K562 (cell line): ENCODE measurements at regions not wholly inside any gene's neighbourhood (a gene's known extent, or its start where the extent isn't known, plus 50 kb on each side); places are given as distances from the start of the nearest gene placed in this dataset.

Experiments used
- ATAC-seq: fragments of 200-7000 bp; cut with Tn5 transposase; 3 replicates; pipeline ENCODE4 v1.9.1; 2020; ENCODE audit warnings: moderate library complexity
- BruUV-seq: library from RNA; stranded (reverse); fragments of 400-500 nt; replicated peaks from 2 replicates; lab custom pipeline; 2021; lab: Mats Ljungman, UMichigan
- CTCF ChIA-PET: fragments of 300-600 bp; formaldehyde crosslinking; extraction: SDS; loops from one replicate; lab custom pipeline; 2021; ENCODE audit warnings: low intra/inter-chr PET ratio; lab: Yijun Ruan, JAX
- POLR2A ChIA-PET: fragments of 300-600, 350-650 bp; sonication (Branson Sonifier 250); formaldehyde crosslinking; extraction: SDS; loops from one replicate; lab custom pipeline; 2021; ENCODE audit warnings: antibody characterized with exemption, inconsistent platforms; lab: Yijun Ruan, JAX
- DNase-seq, 4 experiments: peaks; one replicate each; pipeline versions ENCODE4 v3.0.0 to v3.0.0-alpha.2; 2011 to 2018; ENCODE audit warnings: low spot score in 3 of 4, mixed read lengths in 3 of 4; ENCODE audit errors: extremely low read depth in 1 of 4
- FAIRE-seq: peaks from 2 replicates; lab custom pipeline; 2011; peaks lifted over from hg19 to GRCh38; lab: Jason Lieb, UNC
- H2AFZ ChIP-seq: 2 replicates; pipeline ENCODE4 v1.6.0; 2011; ENCODE audit warnings: low read depth, low read length, control low read depth, inconsistent platforms
- H3K27ac ChIP-seq: fragments of 200-600 bp; 3 replicates; pipeline ENCODE4 v1.8.0; 2011; ENCODE audit warnings: low read depth, mild to moderate bottlenecking, control low read depth, inconsistent platforms, low read length, moderate library complexity, mixed read lengths; ENCODE audit errors: extremely low read depth
- H3K27me3 ChIP-seq, 2 experiments: fragments of 300-600 bp in 1 of 2; 2 replicates in 1 of 2; 3 replicates in 1 of 2; pipeline versions ENCODE4 v1.6.0 to v1.8.0; 2011; ENCODE audit warnings: inconsistent platforms in 2 of 2, low read length in 2 of 2, mild to moderate bottlenecking in 1 of 2, mixed read lengths in 1 of 2, moderate library complexity in 1 of 2; ENCODE audit not compliant: control insufficient read depth in 2 of 2, insufficient read depth in 2 of 2
- H3K36me3 ChIP-seq: fragments of 300-600 bp; 3 replicates; pipeline ENCODE4 v1.8.0; 2011; ENCODE audit warnings: mild to moderate bottlenecking, low read length, inconsistent platforms; ENCODE audit not compliant: control insufficient read depth, insufficient read depth
- H3K4me1 ChIP-seq, 2 experiments: fragments of 200-600 bp in 1 of 2; replicated peaks in 1 of 2; 2 replicates in 1 of 2; 3 replicates in 1 of 2; pipeline versions ENCODE4 v1.5.1 to v1.8.0; 2011; ENCODE audit warnings: inconsistent platforms in 2 of 2, low read length in 2 of 2, mild to moderate bottlenecking in 1 of 2, mixed read lengths in 1 of 2, moderate library complexity in 1 of 2; ENCODE audit not compliant: control insufficient read depth in 2 of 2, insufficient read depth in 2 of 2
- H3K4me2 ChIP-seq: 2 replicates; pipeline ENCODE4 v1.6.1; 2011; ENCODE audit warnings: low read length, control low read depth, inconsistent platforms, mixed read lengths; ENCODE audit not compliant: insufficient read depth
- H3K4me3 ChIP-seq: fragments of 200-600 bp; sonication (generic), shearing (Covaris generic); 2 replicates; pipeline ENCODE4 v1.5.1; 2016; ENCODE audit warnings: control low read depth, inconsistent platforms
- H3K79me2 ChIP-seq: fragments of 200-600 bp; 3 replicates; pipeline ENCODE4 v1.8.0; 2011; ENCODE audit warnings: low read length, inconsistent platforms; ENCODE audit not compliant: control insufficient read depth, insufficient read depth
- H3K9ac ChIP-seq, 2 experiments: 2 replicates each; pipeline versions ENCODE4 v1.6.0 to v1.6.1; 2011; ENCODE audit warnings: low read depth in 2 of 2, low read length in 2 of 2, control low read depth in 1 of 2, inconsistent platforms in 1 of 2, mild to moderate bottlenecking in 1 of 2, mixed read lengths in 1 of 2; ENCODE audit not compliant: insufficient read depth in 1 of 2
- H3K9me1 ChIP-seq: one replicate; pipeline ENCODE4 v1.6.0; 2011; ENCODE audit warnings: inconsistent platforms, mild to moderate bottlenecking, low read length, moderate library complexity; ENCODE audit not compliant: control insufficient read depth, insufficient read depth
- H3K9me3 ChIP-seq: replicated peaks from 2 replicates; pipeline ENCODE4 v1.5.1; 2011; ENCODE audit warnings: low read depth, low read length, inconsistent platforms; ENCODE audit not compliant: control insufficient read depth, insufficient read depth
- H4K20me1 ChIP-seq: replicated peaks from 2 replicates; pipeline ENCODE4 v1.6.1; 2011; ENCODE audit warnings: low read length, inconsistent platforms, mixed read lengths; ENCODE audit not compliant: control insufficient read depth, insufficient read depth
- CREB3 ChIP-seq: fragments of 450-650 bp; conservative IDR thresholded peaks from 2 replicates; pipeline ENCODE4 v1.6.1; 2016; ENCODE audit warnings: missing genetic modification characterization, low read depth, mild to moderate bottlenecking, missing compliant biosample characterization, moderate library complexity
- GTF2A2 ChIP-seq: IDR thresholded peaks from 2 replicates; pipeline ENCODE4 v1.6.1; 2016; ENCODE audit warnings: mild to moderate bottlenecking, missing genetic modification characterization, missing compliant biosample characterization
- JUND ChIP-seq, 2 experiments: IDR thresholded peaks; 2 replicates in 1 of 2; 3 replicates in 1 of 2; pipeline ENCODE4 v1.6.1; 2011; ENCODE audit warnings: borderline replicate concordance in 2 of 2, low read depth in 2 of 2, low read length in 2 of 2, improper control_type of control experiment in 1 of 2, missing biosample characterization in 1 of 2, missing genetic modification characterization in 1 of 2, missing genetic modification reagents in 1 of 2
- PTRF ChIP-seq: fragments of 450-650 bp; IDR thresholded peaks from 2 replicates; pipeline ENCODE4 v1.6.1; 2016; ENCODE audit warnings: mild to moderate bottlenecking, missing genetic modification characterization, missing compliant biosample characterization
- RBM39 ChIP-seq: fragments of 200-400 bp; formaldehyde crosslinking; optimal IDR thresholded peaks from 2 replicates; pipeline ENCODE3; 2018; ENCODE audit warnings: low read depth, low read length
- SMARCE1 ChIP-seq: fragments of 450-650 bp; IDR thresholded peaks from 2 replicates; pipeline ENCODE4 v1.7.1; 2016; ENCODE audit warnings: mild to moderate bottlenecking
- TSC22D4 ChIP-seq: fragments of 450-650 bp; IDR thresholded peaks from 2 replicates; pipeline ENCODE4 v1.6.1; 2016; ENCODE audit warnings: missing genetic modification characterization, missing biosample characterization, control low read depth
- ZNF146 ChIP-seq: IDR thresholded peaks from one replicate; pipeline ENCODE4 v1.6.1; 2018; ENCODE audit warnings: missing compliant biosample characterization; ENCODE audit not compliant: unreplicated experiment
- ZNF280A ChIP-seq: fragments of 450-650 bp; IDR thresholded peaks from 2 replicates; pipeline ENCODE4 v1.6.1; 2018; ENCODE audit warnings: mild to moderate bottlenecking, low read depth; ENCODE audit not compliant: partially characterized antibody
- ZNF778 ChIP-seq: fragments of 450-650 bp; formaldehyde crosslinking; IDR thresholded peaks from 2 replicates; pipeline ENCODE4 v1.4.0; 2020; ENCODE audit warnings: mild to moderate bottlenecking, moderate library complexity
- WGBS: fragments of 100-300 bp; shearing (Covaris generic); methylation state at CpG from one replicate; pipeline ENCODE4 v1.1.6; 2016; ENCODE audit warnings: low coverage, mixed read lengths; ENCODE audit not compliant: insufficient coverage; ENCODE audit errors: missing lambda C conversion rate; 5-methylcytosine and 5-hydroxymethylcytosine counted together
- in situ Hi-C: fragments of 300-500 bp; cut with MboI; formaldehyde crosslinking; loops from 4 replicates; pipeline ENCODE4 v1.15.0; 2018; ENCODE audit warnings: inconsistent platforms, mixed read lengths
- intact Hi-C: fragments of 100-400 bp; cut with micrococcal nuclease; formaldehyde crosslinking; loops from 2 replicates; pipeline ENCODE4 v1.14.2; 2022
- TF ChIP-seq, protein P1 (sequence below): fragments of 250-450 bp; sonication (Bioruptor Pico); IDR thresholded peaks from 2 replicates; pipeline ENCODE4 v1.8.0; 2021; ENCODE audit warnings: moderate library complexity, mild to moderate bottlenecking, inconsistent platforms
- TF ChIP-seq, protein P2 (sequence below): fragments of 250-450 bp; sonication (Bioruptor Pico); IDR thresholded peaks from 2 replicates; pipeline ENCODE4 v1.4.0; 2020; ENCODE audit warnings: mild to moderate bottlenecking, moderate library complexity
- TF ChIP-seq, protein P3 (sequence below): fragments of 200-800 bp; sonication (Bioruptor generic); IDR thresholded peaks from 2 replicates; pipeline ENCODE4 v1.6.1; 2017; ENCODE audit warnings: missing genetic modification characterization, missing compliant biosample characterization

- BruUV-seq: no TSS peak
- TF ChIP-seq SMARCE1 (no peak), ZNF778 (no peak), ZNF280A (no peak), GTF2A2 (no peak), ZNF146 (CRISPR knock-in tag) (no peak), TSC22D4 (no peak), CREB3 (tag) (no peak), JUND (IDR thresholded peaks at IDR 0.05; ENCODE audit: borderline replicate concordance, low read depth, low read length) (no peak), JUND (tag; IDR thresholded peaks at IDR 0.05; ENCODE audit: borderline replicate concordance, low read depth, low read length) (no peak), PTRF (tag) (no peak), RBM39 (no peak)
- TF ChIP-seq, protein P1, sequence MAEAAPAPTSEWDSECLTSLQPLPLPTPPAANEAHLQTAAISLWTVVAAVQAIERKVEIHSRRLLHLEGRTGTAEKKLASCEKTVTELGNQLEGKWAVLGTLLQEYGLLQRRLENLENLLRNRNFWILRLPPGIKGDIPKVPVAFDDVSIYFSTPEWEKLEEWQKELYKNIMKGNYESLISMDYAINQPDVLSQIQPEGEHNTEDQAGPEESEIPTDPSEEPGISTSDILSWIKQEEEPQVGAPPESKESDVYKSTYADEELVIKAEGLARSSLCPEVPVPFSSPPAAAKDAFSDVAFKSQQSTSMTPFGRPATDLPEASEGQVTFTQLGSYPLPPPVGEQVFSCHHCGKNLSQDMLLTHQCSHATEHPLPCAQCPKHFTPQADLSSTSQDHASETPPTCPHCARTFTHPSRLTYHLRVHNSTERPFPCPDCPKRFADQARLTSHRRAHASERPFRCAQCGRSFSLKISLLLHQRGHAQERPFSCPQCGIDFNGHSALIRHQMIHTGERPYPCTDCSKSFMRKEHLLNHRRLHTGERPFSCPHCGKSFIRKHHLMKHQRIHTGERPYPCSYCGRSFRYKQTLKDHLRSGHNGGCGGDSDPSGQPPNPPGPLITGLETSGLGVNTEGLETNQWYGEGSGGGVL (CRISPR knock-in tag): no peak
- TF ChIP-seq, protein P2, sequence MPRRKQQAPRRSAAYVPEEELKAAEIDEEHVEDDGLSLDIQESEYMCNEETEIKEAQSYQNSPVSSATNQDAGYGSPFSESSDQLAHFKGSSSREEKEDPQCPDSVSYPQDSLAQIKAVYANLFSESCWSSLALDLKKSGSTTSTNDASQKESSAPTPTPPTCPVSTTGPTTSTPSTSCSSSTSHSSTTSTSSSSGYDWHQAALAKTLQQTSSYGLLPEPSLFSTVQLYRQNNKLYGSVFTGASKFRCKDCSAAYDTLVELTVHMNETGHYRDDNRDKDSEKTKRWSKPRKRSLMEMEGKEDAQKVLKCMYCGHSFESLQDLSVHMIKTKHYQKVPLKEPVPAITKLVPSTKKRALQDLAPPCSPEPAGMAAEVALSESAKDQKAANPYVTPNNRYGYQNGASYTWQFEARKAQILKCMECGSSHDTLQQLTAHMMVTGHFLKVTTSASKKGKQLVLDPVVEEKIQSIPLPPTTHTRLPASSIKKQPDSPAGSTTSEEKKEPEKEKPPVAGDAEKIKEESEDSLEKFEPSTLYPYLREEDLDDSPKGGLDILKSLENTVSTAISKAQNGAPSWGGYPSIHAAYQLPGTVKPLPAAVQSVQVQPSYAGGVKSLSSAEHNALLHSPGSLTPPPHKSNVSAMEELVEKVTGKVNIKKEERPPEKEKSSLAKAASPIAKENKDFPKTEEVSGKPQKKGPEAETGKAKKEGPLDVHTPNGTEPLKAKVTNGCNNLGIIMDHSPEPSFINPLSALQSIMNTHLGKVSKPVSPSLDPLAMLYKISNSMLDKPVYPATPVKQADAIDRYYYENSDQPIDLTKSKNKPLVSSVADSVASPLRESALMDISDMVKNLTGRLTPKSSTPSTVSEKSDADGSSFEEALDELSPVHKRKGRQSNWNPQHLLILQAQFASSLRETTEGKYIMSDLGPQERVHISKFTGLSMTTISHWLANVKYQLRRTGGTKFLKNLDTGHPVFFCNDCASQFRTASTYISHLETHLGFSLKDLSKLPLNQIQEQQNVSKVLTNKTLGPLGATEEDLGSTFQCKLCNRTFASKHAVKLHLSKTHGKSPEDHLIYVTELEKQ: no peak
- TF ChIP-seq, protein P3, sequence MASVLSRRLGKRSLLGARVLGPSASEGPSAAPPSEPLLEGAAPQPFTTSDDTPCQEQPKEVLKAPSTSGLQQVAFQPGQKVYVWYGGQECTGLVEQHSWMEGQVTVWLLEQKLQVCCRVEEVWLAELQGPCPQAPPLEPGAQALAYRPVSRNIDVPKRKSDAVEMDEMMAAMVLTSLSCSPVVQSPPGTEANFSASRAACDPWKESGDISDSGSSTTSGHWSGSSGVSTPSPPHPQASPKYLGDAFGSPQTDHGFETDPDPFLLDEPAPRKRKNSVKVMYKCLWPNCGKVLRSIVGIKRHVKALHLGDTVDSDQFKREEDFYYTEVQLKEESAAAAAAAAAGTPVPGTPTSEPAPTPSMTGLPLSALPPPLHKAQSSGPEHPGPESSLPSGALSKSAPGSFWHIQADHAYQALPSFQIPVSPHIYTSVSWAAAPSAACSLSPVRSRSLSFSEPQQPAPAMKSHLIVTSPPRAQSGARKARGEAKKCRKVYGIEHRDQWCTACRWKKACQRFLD: no peak
Measured at GRCh38 chr22:27246558-27246957, 555.0 kb downstream of the MN1 start.

More at GRCh38 chr22:27246558-27246957, 555.0 kb downstream of the MN1 start:
- Histone ChIP-seq H3K4me2 (no peak overlapping the region), H3K4me3 (no peak overlapping the region), H3K9me1 (no peaks in the 10 kb centered on the region), H3K36me3 (no peaks in the 10 kb centered on the region), H3K27ac (no peak overlapping the region), H4K20me1 (no peaks in the 10 kb centered on the region), H3K9me3 (no peaks in the 10 kb centered on the region), H3K4me1 (no peaks in the 10 kb centered on the region), H3K9ac (no peak overlapping the region), H3K79me2 (no peaks in the 10 kb centered on the region), H2AFZ (no peak overlapping the region), H3K27me3 (no peaks in the 10 kb centered on the region)
- no peak for ATAC-seq
- no peak for DNase-seq
- intact Hi-C loops: no loop called here
- ChIA-PET POLR2A (interaction anchor here (1.0 kb wide), 1 partner anchor 9 kb away, joined by 4 read pairs; no protein-coding TSS in a partner anchor), CTCF (no interaction called here)
- 0% methylated on average over 3 of the region's 3 CpGs for WGBS
- in situ Hi-C loops: no loop called here
- no peak for FAIRE-seq
